ENCODE measurements at regions not wholly inside any gene's neighbourhood (a gene's known extent, or its start where the extent isn't known, plus 50 kb on each side); places are given as distances from the start of the nearest gene placed in this dataset.

GRCh38 chr7:26093023-26093422 lies 59.0 kb upstream of the NFE2L3 start:
- Histone ChIP-seq H3K4me3 (no peak overlapping the region), H3K36me3 (ENCODE audit: low read depth) (no peaks in the 10 kb centered on the region), H3K9me3 (no peaks in the 10 kb centered on the region), H3K4me1 (ENCODE audit: low read depth) (no peaks in the 10 kb centered on the region)
- intact Hi-C loops (cut with DNase I, micrococcal nuclease) = loop anchor here (5.0 to 10.0 kb wide), 3 partner anchors 104 to 274 kb away; no protein-coding TSS in a partner anchor
- ATAC-seq (no peak), DNase-seq (no peak)
- TF ChIP-seq, protein P1, sequence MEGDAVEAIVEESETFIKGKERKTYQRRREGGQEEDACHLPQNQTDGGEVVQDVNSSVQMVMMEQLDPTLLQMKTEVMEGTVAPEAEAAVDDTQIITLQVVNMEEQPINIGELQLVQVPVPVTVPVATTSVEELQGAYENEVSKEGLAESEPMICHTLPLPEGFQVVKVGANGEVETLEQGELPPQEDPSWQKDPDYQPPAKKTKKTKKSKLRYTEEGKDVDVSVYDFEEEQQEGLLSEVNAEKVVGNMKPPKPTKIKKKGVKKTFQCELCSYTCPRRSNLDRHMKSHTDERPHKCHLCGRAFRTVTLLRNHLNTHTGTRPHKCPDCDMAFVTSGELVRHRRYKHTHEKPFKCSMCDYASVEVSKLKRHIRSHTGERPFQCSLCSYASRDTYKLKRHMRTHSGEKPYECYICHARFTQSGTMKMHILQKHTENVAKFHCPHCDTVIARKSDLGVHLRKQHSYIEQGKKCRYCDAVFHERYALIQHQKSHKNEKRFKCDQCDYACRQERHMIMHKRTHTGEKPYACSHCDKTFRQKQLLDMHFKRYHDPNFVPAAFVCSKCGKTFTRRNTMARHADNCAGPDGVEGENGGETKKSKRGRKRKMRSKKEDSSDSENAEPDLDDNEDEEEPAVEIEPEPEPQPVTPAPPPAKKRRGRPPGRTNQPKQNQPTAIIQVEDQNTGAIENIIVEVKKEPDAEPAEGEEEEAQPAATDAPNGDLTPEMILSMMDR (IDR thresholded peaks at IDR 0.05) = no peak

DNA sequence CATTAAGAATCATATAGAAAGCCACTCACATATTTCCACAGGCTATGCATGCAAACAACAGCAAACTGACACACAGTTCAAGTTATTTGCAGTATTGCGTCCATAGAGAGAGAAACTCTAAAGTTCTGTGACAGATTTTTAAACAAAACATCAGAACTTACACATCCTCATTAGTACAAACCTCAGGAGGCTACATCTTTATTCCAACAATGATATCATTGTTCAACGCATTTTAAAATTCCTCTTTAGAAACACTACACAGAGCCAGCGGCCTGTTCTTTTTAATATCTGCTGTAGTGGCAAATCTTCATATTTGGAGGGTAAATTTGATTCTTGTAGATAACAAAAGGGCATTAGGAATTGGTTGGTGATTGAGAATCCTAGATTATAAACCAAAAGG lies 55.9 kb upstream of the NFE2L3 start:
- no peak for ATAC-seq
- intact Hi-C loops (cut with DNase I, micrococcal nuclease) = loop anchor here in 1 of 2 donors (10.0 kb wide), 1 partner anchor 269 kb away; no protein-coding TSS in a partner anchor
- no peak overlapping the region for H3K4me3 ChIP-seq
- no peaks in the 10 kb centered on the region for H3K9me3 ChIP-seq
- TF ChIP-seq, protein P1 (IDR thresholded peaks at IDR 0.05) = no peak
- DNase-seq = no peak
- H3K4me1 ChIP-seq (ENCODE audit: low read depth) = no peaks in the 10 kb centered on the region
- H3K36me3 ChIP-seq (ENCODE audit: low read depth) = no peaks in the 10 kb centered on the region

GRCh38 chr7:26097837-26098668 lies 53.9 kb upstream of the NFE2L3 start:
- H3K4me1 ChIP-seq (ENCODE audit: low read depth) = no peaks in the 10 kb centered on the region
- TF ChIP-seq, protein P1 (IDR thresholded peaks at IDR 0.05) = no peak
- intact Hi-C loops (cut with DNase I, micrococcal nuclease) = loop anchor here in 1 of 2 donors (10.0 kb wide), 1 partner anchor 267 kb away; no protein-coding TSS in a partner anchor
- no peaks in the 10 kb centered on the region for H3K36me3 ChIP-seq (ENCODE audit: low read depth)
- H3K4me3 ChIP-seq = no peak overlapping the region
- no peak for DNase-seq
- H3K9me3 ChIP-seq = no peaks in the 10 kb centered on the region
- no peak for ATAC-seq

- intact Hi-C loops (cut with DNase I, micrococcal nuclease) = loop anchor here in 1 of 2 donors (10.0 kb wide), 1 partner anchor 266 kb away; no protein-coding TSS in a partner anchor
- no peak for ATAC-seq
Observed at GRCh38 chr7:26099236-26099635, 52.8 kb upstream of the NFE2L3 start.

GRCh38 chr7:26100406-26101339 lies 51.3 kb upstream of the NFE2L3 start:
- DNase-seq (peak in 1 of 3 donors; percentile 53), ATAC-seq (peak; percentile 61)
- Histone ChIP-seq H3K4me3 (no peak overlapping the region), H3K9me3 (no peaks in the 10 kb centered on the region), H3K4me1 (ENCODE audit: low read depth) (no peaks in the 10 kb centered on the region), H3K36me3 (ENCODE audit: low read depth) (no peaks in the 10 kb centered on the region)
- intact Hi-C loops (cut with DNase I, micrococcal nuclease) = no loop called here
- TF ChIP-seq, protein P1 (IDR thresholded peaks at IDR 0.05) = no peak

More at GRCh38 chr7:26099236-26099635, 52.8 kb upstream of the NFE2L3 start:
- TF ChIP-seq, protein P1 (IDR thresholded peaks at IDR 0.05) = no peak
- H3K9me3 ChIP-seq = no peaks in the 10 kb centered on the region
- H3K4me1 ChIP-seq (ENCODE audit: low read depth) = no peaks in the 10 kb centered on the region
- DNase-seq = no peak
- no peak overlapping the region for H3K4me3 ChIP-seq
- no peaks in the 10 kb centered on the region for H3K36me3 ChIP-seq (ENCODE audit: low read depth)
